ENCODE measurements at regions not wholly inside any gene's neighbourhood (a gene's known extent, or its start where the extent isn't known, plus 50 kb on each side); places are given as distances from the start of the nearest gene placed in this dataset.

DNA sequence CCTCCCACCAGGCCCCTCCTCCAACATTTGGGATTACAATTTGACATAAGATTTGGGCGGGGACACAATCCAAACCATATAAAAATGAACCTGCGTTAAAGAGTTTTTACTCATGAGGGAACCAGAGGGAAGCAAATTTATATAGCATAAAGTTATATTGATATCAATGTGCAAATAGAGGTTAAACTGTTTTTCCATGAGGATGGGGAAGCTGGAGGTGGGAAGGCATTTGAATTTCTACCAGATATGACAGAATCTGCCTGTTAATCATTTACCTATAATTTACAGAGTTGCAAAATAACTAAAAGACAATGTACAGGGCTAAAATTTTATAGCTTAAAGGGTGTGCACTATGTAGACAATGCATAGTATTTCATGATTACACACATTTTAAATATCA, 322.0 kb upstream of the FKBP1C start:
- Histone ChIP-seq H3K4me1 (no peaks in the 10 kb centered on the region), H3K27me3 (ENCODE audit: low read depth) (no peaks in the 10 kb centered on the region), H3K9me3 (no peaks in the 10 kb centered on the region), H3K36me3 (replicated peaks) (no peaks in the 10 kb centered on the region), H3K4me3 (no peak overlapping the region)
- in situ Hi-C loops (cut with MboI; ENCODE audit: low sequenced_read_pairs), result no loop called here
- DNase-seq (ENCODE audit: low spot score in 2 of 2), result no peak

DNA sequence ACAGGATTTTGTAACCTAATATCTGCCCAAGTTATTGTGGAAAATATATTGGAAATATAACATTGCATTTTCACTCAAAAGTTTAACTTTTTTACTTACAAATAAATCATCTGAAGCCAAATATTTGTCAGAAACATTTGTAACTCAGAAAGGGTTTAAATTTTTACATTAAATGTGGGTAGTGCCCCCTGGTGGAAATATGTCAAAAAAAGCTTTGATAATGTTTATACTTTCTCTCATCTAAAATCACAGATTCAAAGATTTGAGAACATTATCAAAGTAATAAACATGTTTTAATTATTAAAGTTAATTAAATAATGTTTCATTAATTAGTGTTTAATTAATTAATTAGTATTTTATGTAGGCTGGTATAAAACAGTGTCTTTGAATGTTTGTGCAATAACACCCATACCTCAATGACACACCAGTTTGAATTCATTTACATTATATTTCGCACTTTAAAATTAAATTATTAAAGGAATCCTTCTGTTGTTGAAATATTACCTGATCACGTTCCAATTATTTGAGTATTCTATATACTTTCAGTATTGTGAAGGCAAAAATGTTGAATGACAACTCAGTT, 320.1 kb upstream of the FKBP1C start:
- DNase-seq (ENCODE audit: low spot score in 2 of 2), result no peak
- no peaks in the 10 kb centered on the region for H3K27me3 ChIP-seq (ENCODE audit: low read depth)
- no peaks in the 10 kb centered on the region for H3K36me3 ChIP-seq (replicated peaks)
- no peak overlapping the region for H3K4me3 ChIP-seq
- no peaks in the 10 kb centered on the region for H3K4me1 ChIP-seq
- in situ Hi-C loops (cut with MboI; ENCODE audit: low sequenced_read_pairs), result no loop called here
- no peaks in the 10 kb centered on the region for H3K9me3 ChIP-seq

DNA sequence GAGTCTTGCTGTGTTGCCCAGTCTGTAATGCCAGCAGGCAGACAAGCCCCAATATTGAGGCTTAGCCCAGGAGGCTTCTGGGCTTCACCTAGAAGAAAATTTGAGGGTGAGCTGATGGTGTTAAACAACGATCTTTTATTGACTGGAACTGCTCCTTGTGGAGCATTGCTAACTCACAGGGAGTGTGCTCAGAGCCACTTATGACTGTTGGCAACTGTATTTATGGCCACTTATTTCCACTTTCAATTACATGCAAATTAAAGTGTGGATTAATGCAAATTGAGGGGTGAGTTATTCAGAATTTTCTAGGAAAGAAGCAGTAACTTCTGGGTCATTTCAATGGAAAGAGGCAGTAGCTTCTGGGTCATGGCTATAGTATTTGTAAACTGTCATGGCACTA, 317.2 kb upstream of the FKBP1C start:
- H3K9me3 ChIP-seq, result no peaks in the 10 kb centered on the region
- no peaks in the 10 kb centered on the region for H3K36me3 ChIP-seq (replicated peaks)
- DNase-seq (ENCODE audit: low spot score in 2 of 2), result no peak
- no peak overlapping the region for H3K4me3 ChIP-seq
- H3K4me1 ChIP-seq, result no peaks in the 10 kb centered on the region
- H3K27me3 ChIP-seq (ENCODE audit: low read depth), result no peaks in the 10 kb centered on the region
- in situ Hi-C loops (cut with MboI; ENCODE audit: low sequenced_read_pairs), result no loop called here

DNA sequence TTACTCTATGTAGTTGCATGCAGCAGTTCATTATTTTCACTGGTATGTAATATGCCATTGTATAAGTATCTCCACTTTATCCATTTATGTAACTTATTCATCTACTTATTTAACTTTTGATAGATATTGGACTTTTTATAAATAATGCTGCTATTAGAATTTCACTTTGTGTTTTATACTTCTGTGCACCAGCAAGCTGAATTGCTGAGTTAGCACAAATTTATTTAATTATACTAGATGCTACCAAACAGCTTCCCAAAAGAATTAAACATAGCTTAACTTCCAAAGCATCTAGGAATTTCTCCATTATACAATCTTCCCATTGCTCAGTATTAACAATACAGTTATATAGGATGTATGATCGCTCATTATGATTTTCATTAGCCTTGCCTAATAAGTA, 308.0 kb upstream of the FKBP1C start:
- no peaks in the 10 kb centered on the region for H3K9me3 ChIP-seq
- H3K4me3 ChIP-seq, result no peak overlapping the region
- DNase-seq (ENCODE audit: low spot score in 2 of 2), result no peak
- in situ Hi-C loops (cut with MboI; ENCODE audit: low sequenced_read_pairs), result no loop called here
- H3K36me3 ChIP-seq (replicated peaks), result no peaks in the 10 kb centered on the region
- H3K27me3 ChIP-seq (ENCODE audit: low read depth), result no peaks in the 10 kb centered on the region
- no peaks in the 10 kb centered on the region for H3K4me1 ChIP-seq

DNA sequence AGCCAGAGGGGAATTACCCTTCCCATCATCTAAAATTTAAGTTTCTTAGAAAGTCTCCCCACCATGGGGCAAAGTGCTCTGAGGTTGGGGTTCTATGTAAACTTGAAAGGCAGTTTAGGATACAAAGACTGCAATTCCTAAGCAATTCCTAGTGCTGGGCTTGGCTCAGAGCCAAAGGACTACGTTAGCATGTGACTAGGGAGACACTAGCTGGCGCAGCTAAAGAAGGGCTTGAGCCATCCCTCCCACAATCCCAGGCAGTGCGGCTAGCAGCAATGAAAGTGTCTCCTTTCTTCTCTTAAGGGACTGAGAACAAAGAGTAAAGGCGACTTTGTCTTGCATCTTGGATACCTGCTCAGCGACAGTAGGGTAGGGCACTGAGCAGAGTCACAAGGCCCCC, 306.6 kb upstream of the FKBP1C start:
- DNase-seq (ENCODE audit: low spot score in 2 of 2), result no peak
- H3K4me3 ChIP-seq, result no peak overlapping the region
- no peaks in the 10 kb centered on the region for H3K36me3 ChIP-seq (replicated peaks)
- no peaks in the 10 kb centered on the region for H3K27me3 ChIP-seq (ENCODE audit: low read depth)
- H3K4me1 ChIP-seq, result no peaks in the 10 kb centered on the region
- in situ Hi-C loops (cut with MboI; ENCODE audit: low sequenced_read_pairs), result no loop called here
- H3K9me3 ChIP-seq, result no peaks in the 10 kb centered on the region

DNA sequence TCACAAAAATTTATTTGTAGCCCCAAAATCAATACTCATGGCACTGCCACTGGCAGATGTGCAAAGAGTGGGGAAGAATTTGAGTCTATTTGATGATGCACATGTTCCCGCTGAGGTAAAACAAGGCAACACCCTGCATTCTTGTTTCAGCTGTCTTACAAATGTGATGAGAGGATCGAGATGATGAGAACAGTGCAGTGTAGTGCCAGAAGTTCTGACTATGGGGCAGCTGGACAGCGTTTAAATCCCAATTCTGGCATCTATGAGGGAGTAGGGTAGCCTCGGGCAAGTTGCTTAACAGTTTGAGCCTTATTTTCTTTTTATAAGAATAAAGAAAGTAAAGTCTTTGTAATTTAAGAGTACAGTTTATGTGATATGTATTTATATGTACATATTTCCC, 296.7 kb upstream of the FKBP1C start:
- H3K36me3 ChIP-seq (replicated peaks), result no peaks in the 10 kb centered on the region
- DNase-seq (ENCODE audit: low spot score in 2 of 2), result no peak
- H3K4me1 ChIP-seq, result no peaks in the 10 kb centered on the region
- no peak overlapping the region for H3K4me3 ChIP-seq
- no peaks in the 10 kb centered on the region for H3K9me3 ChIP-seq
- no peaks in the 10 kb centered on the region for H3K27me3 ChIP-seq (ENCODE audit: low read depth)
- in situ Hi-C loops (cut with MboI; ENCODE audit: low sequenced_read_pairs), result no loop called here

DNA sequence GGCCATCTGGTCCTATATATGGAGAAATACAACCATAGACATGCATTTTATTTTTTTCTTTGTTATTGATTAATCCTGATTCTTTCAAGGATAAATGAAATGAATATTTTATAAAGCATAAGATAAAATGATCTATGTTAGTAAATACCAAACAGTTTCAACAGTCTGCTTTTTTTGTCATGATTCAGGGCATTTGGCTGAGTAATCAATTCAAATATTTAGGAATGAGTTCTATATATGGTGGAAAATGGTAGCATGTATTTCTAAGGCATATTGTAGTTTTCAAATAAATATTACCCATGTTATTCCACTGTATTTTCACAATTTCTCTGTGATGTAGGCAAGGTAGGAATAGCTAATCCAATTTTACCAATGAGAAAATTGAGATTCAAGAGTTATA, 287.5 kb upstream of the FKBP1C start:
- no peak for DNase-seq (ENCODE audit: low spot score in 2 of 2)
- Histone ChIP-seq H3K4me3 (no peak overlapping the region), H3K9me3 (no peaks in the 10 kb centered on the region), H3K4me1 (no peaks in the 10 kb centered on the region), H3K36me3 (replicated peaks) (no peaks in the 10 kb centered on the region), H3K27me3 (ENCODE audit: low read depth) (no peaks in the 10 kb centered on the region)
- in situ Hi-C loops (cut with MboI; ENCODE audit: low sequenced_read_pairs), result no loop called here

DNA sequence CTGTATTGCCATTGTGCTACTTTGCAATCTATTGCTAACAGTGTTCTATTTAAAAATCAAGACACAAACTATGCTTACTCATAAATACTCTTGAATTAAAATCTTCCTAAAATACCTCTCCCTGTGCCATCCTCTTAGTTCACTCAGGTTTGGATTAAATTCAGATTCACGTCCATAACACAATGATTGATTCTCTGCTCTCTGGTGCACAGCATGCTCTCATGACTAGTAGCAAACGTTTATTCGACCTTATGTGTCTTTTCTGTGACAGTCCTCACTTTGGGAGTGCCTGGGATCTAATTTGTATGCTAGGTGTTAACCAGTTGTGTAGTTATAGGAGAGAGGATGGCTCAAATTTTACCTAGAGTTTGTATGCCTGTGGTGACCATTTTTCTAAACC, 270.4 kb upstream of the FKBP1C start:
- Histone ChIP-seq H3K9me3 (no peaks in the 10 kb centered on the region), H3K36me3 (replicated peaks) (no peaks in the 10 kb centered on the region), H3K27me3 (ENCODE audit: low read depth) (no peaks in the 10 kb centered on the region), H3K4me3 (no peak overlapping the region), H3K4me1 (no peaks in the 10 kb centered on the region)
- in situ Hi-C loops (cut with MboI; ENCODE audit: low sequenced_read_pairs), result no loop called here
- DNase-seq (ENCODE audit: low spot score in 2 of 2), result no peak

DNA sequence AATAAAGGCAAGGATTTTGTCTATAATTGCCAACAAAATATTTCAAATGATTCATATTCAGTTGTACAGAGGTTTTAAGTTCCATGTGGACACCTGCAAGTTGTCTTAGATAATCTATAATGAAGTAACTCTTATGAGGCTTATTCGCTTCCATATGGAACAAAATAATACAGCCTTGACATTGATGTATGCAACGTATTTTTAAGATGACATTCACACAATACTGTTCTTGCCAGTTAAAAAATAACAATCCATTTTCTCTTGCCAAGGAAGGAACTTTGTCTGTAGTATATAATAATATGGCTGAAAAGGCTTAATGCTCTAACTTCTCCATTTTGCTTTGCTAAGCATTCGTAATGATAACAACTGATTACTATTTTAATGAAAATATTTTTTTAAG, 269.3 kb upstream of the FKBP1C start:
- in situ Hi-C loops (cut with MboI; ENCODE audit: low sequenced_read_pairs), result no loop called here
- no peaks in the 10 kb centered on the region for H3K27me3 ChIP-seq (ENCODE audit: low read depth)
- H3K9me3 ChIP-seq, result no peaks in the 10 kb centered on the region
- no peak for DNase-seq (ENCODE audit: low spot score in 2 of 2)
- no peaks in the 10 kb centered on the region for H3K36me3 ChIP-seq (replicated peaks)
- no peaks in the 10 kb centered on the region for H3K4me1 ChIP-seq
- no peak overlapping the region for H3K4me3 ChIP-seq

DNA sequence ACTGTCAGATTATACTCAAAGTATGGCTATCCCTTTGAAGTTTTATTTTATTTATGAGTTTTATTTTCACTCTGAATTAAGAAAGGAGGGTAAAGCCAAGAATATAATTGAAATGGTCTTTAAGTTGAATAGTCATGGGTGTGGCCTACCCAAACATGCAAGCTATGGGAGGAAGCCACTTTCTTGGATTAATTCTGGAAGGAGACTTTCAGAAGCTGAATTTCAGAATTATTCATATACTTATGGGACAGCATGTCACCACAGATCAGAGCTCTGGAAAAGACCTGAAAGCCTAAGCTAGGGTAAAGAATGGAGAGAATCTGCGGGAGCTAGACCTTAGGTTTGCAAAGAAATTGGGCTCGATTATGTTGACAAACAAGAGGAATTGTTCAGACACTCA, 242.4 kb upstream of the FKBP1C start:
- Histone ChIP-seq H3K27me3 (ENCODE audit: low read depth) (no peaks in the 10 kb centered on the region), H3K4me3 (no peak overlapping the region), H3K9me3 (no peaks in the 10 kb centered on the region), H3K36me3 (replicated peaks) (no peaks in the 10 kb centered on the region), H3K4me1 (no peaks in the 10 kb centered on the region)
- DNase-seq (ENCODE audit: low spot score in 2 of 2), result no peak
- in situ Hi-C loops (cut with MboI; ENCODE audit: low sequenced_read_pairs), result no loop called here

DNA sequence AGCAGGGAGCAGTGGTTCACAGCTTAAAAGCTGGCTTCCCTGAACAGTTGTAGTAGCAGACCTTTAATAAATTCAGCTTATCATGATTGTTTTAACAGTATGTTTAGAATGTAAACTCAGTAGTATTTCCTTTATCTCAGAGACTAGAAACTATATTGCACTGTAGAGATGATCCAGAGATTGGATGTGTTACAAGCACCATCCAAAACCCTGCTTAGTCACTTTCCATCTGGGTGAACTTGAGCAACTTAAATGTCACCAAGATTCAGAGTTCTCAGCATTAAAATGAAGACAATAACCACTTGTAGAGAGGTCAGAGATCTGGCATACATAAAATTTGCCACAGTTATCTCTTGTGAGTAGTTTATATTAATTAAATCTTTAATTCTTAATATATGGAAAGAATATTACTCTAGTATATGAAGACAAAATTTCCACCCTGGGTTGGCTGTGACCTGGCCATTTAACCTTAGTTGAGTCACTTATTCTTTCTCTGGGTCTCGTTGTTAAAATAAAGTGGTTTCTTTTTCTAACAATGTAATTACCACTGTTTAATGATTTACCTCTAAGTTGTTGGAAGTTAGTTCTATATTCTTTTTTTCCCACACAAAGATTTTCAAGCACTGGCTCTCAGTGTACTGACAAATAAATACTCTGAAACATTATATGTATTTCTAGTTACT, 239.2 kb upstream of the FKBP1C start:
- no peak overlapping the region for H3K4me3 ChIP-seq
- H3K4me1 ChIP-seq, result no peaks in the 10 kb centered on the region
- no peak for DNase-seq (ENCODE audit: low spot score in 2 of 2)
- no peaks in the 10 kb centered on the region for H3K9me3 ChIP-seq
- no peaks in the 10 kb centered on the region for H3K36me3 ChIP-seq (replicated peaks)
- in situ Hi-C loops (cut with MboI; ENCODE audit: low sequenced_read_pairs), result no loop called here
- H3K27me3 ChIP-seq (ENCODE audit: low read depth), result no peaks in the 10 kb centered on the region

DNA sequence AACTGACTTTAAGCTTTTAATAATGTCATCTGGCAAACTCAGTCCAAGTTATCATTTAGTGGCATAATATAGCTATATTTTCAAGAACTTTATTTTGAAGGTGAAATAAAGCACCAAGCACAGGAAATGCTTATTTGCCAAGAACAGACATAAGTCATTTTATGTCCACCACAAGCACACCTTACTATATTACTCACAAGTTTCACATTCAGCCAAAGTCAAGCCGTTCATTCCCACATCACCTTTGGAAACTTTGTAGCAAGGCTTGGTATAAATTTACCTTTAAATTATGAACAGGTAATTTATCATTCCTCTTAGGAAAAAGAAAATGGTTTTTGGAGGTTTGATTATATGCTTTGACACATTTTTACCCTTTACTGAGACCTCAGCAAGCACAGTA, 236.8 kb upstream of the FKBP1C start:
- DNase-seq (ENCODE audit: low spot score in 2 of 2), result no peak
- H3K36me3 ChIP-seq (replicated peaks), result no peaks in the 10 kb centered on the region
- H3K27me3 ChIP-seq (ENCODE audit: low read depth), result no peaks in the 10 kb centered on the region
- in situ Hi-C loops (cut with MboI; ENCODE audit: low sequenced_read_pairs), result no loop called here
- H3K4me3 ChIP-seq, result no peak overlapping the region
- no peaks in the 10 kb centered on the region for H3K4me1 ChIP-seq
- no peaks in the 10 kb centered on the region for H3K9me3 ChIP-seq

DNA sequence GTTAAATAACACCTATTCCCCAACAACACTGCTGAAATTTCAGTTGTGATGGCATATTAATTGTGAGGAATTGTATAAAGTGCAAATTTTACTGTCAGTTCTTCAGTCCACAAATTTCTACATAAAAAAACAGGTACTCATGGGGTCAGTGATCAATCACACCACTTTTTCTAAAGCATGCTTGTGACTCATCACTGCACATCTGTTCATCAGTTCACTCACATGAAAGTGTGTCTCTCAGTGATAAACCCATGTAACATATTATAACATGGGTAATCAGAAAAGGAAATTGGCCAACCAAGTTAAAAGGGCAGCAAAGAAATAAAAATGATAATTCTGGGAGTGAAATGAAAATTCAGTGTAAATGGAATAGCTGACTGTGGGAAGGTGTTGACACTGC, 234.7 kb upstream of the FKBP1C start:
- in situ Hi-C loops (cut with MboI; ENCODE audit: low sequenced_read_pairs), result no loop called here
- no peaks in the 10 kb centered on the region for H3K4me1 ChIP-seq
- no peaks in the 10 kb centered on the region for H3K36me3 ChIP-seq (replicated peaks)
- no peaks in the 10 kb centered on the region for H3K27me3 ChIP-seq (ENCODE audit: low read depth)
- no peak for DNase-seq (ENCODE audit: low spot score in 2 of 2)
- no peak overlapping the region for H3K4me3 ChIP-seq
- H3K9me3 ChIP-seq, result no peaks in the 10 kb centered on the region

DNA sequence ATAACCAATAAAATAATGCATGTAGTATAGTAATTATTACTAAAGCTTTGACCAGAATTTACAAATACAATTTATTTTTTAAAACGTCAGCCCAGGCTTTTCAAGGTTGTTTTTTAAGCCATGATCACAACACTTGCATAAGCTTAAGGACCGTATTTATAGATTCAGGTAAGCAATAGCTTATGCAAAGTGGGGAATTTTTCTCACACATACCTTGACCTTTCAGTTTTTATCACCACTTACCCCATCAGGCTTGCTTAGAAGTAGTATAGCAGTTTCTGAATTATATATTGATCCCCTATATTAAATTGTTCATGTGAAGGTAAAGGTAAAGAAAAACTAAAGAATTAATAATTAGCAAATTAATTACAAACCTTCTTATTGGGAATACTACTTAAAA, 232.3 kb upstream of the FKBP1C start:
- Histone ChIP-seq H3K36me3 (replicated peaks) (no peaks in the 10 kb centered on the region), H3K4me1 (no peaks in the 10 kb centered on the region), H3K9me3 (no peaks in the 10 kb centered on the region), H3K27me3 (ENCODE audit: low read depth) (no peaks in the 10 kb centered on the region), H3K4me3 (no peak overlapping the region)
- in situ Hi-C loops (cut with MboI; ENCODE audit: low sequenced_read_pairs), result no loop called here
- no peak for DNase-seq (ENCODE audit: low spot score in 2 of 2)

DNA sequence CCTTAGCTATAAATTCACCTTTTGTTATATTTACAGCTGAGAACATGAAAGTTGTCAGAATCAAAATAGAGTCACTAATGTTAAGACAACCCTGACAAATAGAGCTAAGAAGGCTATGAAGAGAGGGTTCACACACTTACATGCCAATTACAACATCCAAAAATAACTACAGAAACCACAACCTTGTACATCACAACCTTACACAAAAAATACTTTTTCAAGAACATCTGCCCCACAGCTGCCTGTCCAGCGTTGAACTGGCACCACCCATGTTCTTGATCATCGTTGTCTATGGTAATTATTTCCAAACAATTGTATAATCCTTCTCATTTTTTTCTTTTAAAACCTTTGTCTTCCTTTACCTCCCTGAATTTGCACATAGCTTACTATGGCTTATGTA, 231.2 kb upstream of the FKBP1C start:
- in situ Hi-C loops (cut with MboI; ENCODE audit: low sequenced_read_pairs), result no loop called here
- no peaks in the 10 kb centered on the region for H3K36me3 ChIP-seq (replicated peaks)

More for the DNA sequence above, 231.2 kb upstream of the FKBP1C start:
- DNase-seq (ENCODE audit: low spot score in 2 of 2), result no peak
- Histone ChIP-seq H3K27me3 (ENCODE audit: low read depth) (no peaks in the 10 kb centered on the region), H3K4me1 (no peaks in the 10 kb centered on the region), H3K4me3 (no peak overlapping the region), H3K9me3 (no peaks in the 10 kb centered on the region)
